KBM-7 (cell line): ENCODE measurements at regions not wholly inside any gene's neighbourhood (a gene's known extent, or its start where the extent isn't known, plus 50 kb on each side); places are given as distances from the start of the nearest gene placed in this dataset.

Source experiments
- DNase-seq: peaks from one replicate; pipeline ENCODE4 v3.0.0-alpha.2; 2015
- in situ Hi-C: fragments of 300-500 bp; cut with MboI; formaldehyde crosslinking; loops from 2 replicates; pipeline ENCODE4 v1.14.3; 2020; ENCODE audit warnings: low sequenced_read_pairs, low pct_unique_long_range_greater_than_20kb, mixed read lengths

GRCh38 chr10:78906734-78907390 lies 161.9 kb upstream of the ZMIZ1 start:
- no peak for DNase-seq
- in situ Hi-C loops = no loop called here

- DNase-seq = no peak
- in situ Hi-C loops = no loop called here
These were observed 161.1 kb upstream of the ZMIZ1 start for GRCh38 chr10:78907551-78908211.

GRCh38 chr10:78909221-78909620 lies 159.5 kb upstream of the ZMIZ1 start:
- in situ Hi-C loops = no loop called here
- no peak for DNase-seq

- DNase-seq = no peak
- in situ Hi-C loops = no loop called here
These were observed 158.7 kb upstream of the ZMIZ1 start for GRCh38 chr10:78910021-78910420.

DNA sequence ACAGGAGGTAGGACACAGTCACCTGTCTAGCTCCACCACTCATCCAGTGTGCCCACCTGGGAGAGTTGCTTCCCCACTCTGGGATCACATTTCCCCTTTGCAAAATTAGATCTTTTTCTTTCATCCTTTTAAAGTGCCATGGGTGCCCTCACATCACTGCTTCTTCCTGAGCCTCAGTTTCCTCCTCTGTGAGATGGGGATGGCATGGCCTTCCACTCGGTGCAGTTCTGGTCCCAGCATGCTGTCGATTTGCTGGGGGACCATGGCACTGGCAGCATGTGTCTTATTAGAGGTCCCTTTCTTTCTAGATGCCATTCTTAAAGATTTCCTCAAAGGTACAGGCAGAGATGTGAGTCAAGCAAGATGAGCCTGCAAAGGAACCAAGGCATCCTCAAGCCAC lies 158.3 kb upstream of the ZMIZ1 start:
- DNase-seq = no peak
- in situ Hi-C loops = no loop called here

DNA sequence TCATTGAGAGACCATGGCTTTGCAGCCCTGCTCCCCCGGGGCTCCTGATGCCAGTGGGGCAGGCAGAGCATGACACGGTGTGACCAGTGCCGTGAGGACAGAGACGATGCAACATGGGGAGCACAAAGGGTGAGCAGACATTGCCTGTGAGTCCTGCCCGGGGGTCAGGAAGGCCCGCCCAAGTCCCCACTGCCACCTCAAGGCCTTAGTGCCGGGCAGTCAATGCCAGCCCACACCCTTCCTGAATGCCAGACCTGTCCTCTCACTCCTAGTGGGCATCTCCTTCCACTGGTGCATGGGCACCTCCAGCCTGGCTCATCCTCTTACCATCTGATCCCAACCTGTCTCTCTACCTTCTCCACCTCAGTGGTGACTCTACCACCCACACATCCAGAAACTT lies 157.9 kb upstream of the ZMIZ1 start:
- no peak for DNase-seq
- in situ Hi-C loops = no loop called here

GRCh38 chr10:78911533-78912340 lies 157.0 kb upstream of the ZMIZ1 start:
- DNase-seq = no peak
- in situ Hi-C loops = no loop called here

- in situ Hi-C loops = no loop called here
- no peak for DNase-seq
These were observed 156.2 kb upstream of the ZMIZ1 start for GRCh38 chr10:78912361-78913218.

DNA sequence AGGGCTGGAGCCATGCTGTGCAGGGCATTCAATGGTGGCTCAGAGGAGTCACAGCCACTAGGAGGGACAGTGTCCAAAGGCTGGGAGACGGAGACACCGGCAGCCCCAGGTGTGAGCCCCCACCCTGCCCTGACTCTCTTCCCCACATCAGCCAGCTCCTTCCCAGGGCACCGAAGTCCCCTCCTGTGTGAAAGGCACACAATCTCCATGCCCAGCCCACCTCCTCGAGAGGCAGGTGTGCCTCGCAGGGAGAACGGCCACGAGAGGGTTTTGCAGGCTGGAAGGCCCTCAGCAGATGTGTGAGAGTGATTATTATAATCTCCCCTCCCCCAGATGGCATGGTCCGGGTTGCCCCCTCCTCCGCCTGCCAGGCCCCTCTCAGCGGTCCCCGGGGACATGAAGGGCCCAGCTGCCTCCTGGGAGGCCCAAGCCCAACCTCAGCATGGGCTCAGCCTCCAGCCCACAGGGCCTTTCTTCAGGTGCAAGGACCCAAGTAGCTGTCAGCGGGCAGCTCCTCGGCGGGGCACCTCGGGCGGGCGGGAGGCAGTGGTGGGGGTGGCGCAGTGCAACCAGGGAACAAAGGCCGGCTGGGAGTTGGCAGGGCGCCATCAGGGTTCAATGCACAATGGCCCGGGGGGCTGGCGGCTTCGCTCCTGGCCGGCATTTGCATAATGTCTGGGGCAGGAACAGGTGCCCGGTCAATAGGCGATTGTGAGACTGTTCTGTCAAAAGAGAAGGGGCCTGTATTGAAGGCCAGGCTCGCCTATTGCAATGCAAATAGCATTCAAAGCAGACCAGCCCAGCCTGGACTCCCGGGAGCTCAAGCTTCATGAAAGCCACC lies 155.3 kb upstream of the ZMIZ1 start:
- in situ Hi-C loops = no loop called here
- DNase-seq = no peak

- in situ Hi-C loops = no loop called here
- no peak for DNase-seq
These were observed 154.7 kb upstream of the ZMIZ1 start for GRCh38 chr10:78914060-78914378.

- in situ Hi-C loops = no loop called here
- DNase-seq = no peak
These were observed 154.1 kb upstream of the ZMIZ1 start for GRCh38 chr10:78914502-78915189.

GRCh38 chr10:78915190-78915518 lies 153.6 kb upstream of the ZMIZ1 start:
- in situ Hi-C loops = no loop called here
- no peak for DNase-seq

DNA sequence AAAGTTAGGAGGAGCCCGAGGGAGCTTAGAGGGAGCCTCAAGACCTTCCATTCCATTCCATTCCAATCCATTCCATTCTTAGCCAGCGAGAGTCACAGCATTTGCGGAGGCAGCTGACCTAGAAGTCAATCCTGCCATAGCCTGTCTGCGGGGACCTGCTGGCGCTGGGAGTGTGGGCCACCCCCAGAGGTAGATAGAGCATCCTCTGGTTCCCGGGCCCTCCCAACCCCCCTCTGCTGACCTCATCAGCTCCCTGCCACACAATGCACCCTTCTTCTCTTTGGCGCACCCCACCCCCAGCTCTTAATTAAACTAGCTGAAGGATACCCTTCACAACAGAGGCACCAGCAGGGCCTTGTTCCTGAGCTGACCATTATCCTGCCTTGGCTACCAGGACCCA lies 152.5 kb upstream of the ZMIZ1 start:
- in situ Hi-C loops = no loop called here
- no peak for DNase-seq

- in situ Hi-C loops = no loop called here
- no peak for DNase-seq
These were observed 149.4 kb upstream of the ZMIZ1 start for GRCh38 chr10:78919181-78919966.

DNA sequence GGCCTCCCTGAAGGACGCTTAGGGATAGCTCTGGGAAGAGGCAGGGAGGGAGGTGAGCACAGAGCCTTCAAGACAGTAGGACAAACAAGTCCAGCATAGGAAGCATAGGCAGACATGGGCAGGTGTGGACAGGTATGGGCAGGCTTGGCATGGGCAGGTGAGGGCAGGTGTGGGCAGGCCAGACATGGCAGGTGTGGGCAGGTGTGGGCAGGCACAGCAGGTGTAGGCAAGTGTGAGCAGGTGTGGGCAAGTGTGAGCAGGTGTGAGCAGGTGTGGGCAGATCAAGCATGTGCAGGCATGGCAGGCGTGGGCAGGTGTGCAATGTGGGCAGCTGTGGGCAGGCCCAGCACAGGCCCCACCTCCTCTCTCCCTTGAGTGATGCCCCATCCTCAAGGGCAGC lies 148.8 kb upstream of the ZMIZ1 start:
- DNase-seq = no peak
- in situ Hi-C loops = no loop called here

DNA sequence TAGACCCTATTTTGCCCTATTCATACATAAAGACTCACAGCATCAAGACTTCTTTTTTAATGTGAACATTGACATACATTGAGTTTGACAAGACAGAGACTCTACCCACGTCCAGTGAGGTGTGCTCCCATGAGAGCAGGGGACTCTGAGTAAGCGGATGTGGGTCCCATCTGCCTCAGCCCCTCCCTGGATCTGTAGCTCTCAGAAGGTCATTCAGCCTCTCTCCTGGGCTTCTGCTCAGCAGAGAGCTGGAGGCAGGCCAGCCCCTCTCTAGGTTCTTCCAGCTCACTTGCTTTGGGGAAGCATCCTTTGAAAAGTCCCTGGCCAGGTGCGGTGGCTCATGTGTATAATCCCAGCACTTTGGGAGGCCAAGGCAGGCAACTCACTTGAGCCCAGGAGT lies 146.9 kb upstream of the ZMIZ1 start:
- DNase-seq = no peak
- in situ Hi-C loops = no loop called here

DNA sequence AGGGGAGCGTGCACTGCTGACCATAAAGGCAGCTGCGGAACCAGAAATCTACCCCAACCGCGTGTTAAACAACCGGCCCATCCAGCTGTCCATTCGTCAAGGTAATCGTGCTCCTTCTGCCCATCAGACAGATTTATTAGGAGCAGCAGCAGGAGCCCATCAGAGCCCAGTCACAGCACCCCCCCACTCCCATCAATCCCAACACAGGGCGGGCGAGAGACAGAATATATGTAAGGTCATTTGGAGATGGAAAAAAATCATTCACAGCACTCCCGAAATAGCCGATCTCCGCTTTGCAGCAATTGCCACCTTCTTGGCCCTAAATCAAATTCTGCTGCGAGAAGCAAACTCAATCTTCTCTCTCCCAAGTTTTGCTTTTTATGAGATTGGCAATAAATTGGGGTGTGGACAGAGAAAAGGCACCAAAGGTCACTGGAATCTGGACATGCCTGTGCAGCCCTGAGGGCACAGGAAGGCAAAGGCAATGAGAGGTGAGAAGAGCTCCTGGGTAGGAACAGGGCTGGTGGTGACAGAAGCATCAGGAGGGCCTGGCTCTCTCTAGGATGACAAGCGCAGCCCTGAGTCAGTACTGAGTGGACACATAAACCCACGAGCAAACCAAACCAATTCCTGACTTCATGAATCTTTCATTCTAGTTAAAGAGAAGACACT lies 145.0 kb upstream of the ZMIZ1 start:
- DNase-seq = no peak
- in situ Hi-C loops = no loop called here
